GM10248 (cell line): ENCODE measurements at regions not wholly inside any gene's neighbourhood (a gene's known extent, or its start where the extent isn't known, plus 50 kb on each side); places are given as distances from the start of the nearest gene placed in this dataset.

Experiments used
- CTCF ChIA-PET: fragments of 300-600 bp; sonication (Branson Sonifier 250); formaldehyde crosslinking; extraction: SDS; loops from one replicate; lab custom pipeline; 2021; ENCODE audit warnings: antibody characterized with exemption; lab: Yijun Ruan, JAX
- POLR2A ChIA-PET: fragments of 350-650 bp; sonication (Branson Sonifier 250); formaldehyde crosslinking; extraction: SDS; loops from one replicate; lab custom pipeline; 2020; ENCODE audit warnings: antibody characterized with exemption; lab: Yijun Ruan, JAX
- DNase-seq: peaks from one replicate; pipeline ENCODE4 v3.0.0; 2012; ENCODE audit errors: extremely low spot score
- TF ChIP-seq, protein P1 (sequence below): IDR thresholded peaks from 2 replicates; pipeline ENCODE4 v1.5.1; 2012; ENCODE audit warnings: mild to moderate bottlenecking, low read depth; ENCODE audit errors: extremely low read depth, missing control alignments, control extremely low read depth

DNA sequence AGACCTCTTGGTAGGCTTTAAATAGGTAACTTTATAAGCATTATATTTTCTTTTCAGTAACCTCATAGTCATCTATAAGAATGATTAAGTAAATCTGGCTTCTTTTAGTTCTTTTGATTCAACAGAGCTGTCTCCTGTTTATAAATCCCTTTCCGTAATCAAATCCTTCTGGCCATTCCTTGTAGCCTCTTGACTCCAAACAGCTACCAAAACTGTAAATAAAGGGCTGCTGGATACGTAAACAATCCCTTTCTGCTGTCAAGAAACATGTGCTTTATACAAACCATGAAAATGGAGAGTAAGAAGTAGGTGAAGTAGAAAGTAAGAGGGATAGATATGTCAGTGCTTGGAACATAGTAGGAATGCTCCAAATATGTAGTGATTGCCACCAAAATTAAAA, 183.2 kb upstream of the CASK start:
- TF ChIP-seq, protein P1, sequence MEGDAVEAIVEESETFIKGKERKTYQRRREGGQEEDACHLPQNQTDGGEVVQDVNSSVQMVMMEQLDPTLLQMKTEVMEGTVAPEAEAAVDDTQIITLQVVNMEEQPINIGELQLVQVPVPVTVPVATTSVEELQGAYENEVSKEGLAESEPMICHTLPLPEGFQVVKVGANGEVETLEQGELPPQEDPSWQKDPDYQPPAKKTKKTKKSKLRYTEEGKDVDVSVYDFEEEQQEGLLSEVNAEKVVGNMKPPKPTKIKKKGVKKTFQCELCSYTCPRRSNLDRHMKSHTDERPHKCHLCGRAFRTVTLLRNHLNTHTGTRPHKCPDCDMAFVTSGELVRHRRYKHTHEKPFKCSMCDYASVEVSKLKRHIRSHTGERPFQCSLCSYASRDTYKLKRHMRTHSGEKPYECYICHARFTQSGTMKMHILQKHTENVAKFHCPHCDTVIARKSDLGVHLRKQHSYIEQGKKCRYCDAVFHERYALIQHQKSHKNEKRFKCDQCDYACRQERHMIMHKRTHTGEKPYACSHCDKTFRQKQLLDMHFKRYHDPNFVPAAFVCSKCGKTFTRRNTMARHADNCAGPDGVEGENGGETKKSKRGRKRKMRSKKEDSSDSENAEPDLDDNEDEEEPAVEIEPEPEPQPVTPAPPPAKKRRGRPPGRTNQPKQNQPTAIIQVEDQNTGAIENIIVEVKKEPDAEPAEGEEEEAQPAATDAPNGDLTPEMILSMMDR: no peak
- DNase-seq: no peak
- ChIA-PET CTCF (no interaction called here), POLR2A (no interaction called here)

DNA sequence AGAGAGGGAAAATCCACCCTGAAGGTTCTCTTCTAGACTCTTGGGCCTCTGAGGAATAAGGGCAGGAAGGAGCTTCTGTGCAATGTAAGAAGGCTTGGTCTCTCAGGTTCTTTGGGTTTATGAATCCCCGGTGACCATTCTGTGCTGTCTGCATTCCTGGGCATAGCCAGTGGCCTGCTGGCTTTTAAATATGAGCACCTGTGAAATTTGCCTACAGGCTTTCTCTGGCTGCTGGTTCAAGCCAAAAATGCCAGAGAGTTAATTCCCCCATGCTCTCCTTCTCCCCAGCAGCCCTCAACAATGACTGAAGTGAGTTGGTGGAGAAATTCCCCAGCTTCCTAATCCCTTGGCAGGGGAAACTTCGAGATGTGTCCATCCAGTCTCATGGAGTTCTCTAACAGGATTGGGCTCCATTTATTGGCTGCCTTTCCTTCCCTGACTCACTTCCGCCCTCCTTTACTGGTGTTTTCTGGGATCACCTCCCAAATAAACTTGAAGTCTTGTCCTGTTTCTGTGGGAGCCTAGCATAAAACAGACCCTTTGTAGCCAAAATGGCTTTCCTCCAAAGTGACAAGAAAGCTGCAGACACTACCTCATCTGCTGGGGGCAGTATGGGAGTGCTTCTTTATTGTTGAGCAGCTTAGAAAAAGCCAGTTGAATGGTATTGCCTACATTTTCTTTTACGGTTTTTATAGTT, 179.4 kb upstream of the CASK start:
- ChIA-PET CTCF (no interaction called here), POLR2A (no interaction called here)

DNA sequence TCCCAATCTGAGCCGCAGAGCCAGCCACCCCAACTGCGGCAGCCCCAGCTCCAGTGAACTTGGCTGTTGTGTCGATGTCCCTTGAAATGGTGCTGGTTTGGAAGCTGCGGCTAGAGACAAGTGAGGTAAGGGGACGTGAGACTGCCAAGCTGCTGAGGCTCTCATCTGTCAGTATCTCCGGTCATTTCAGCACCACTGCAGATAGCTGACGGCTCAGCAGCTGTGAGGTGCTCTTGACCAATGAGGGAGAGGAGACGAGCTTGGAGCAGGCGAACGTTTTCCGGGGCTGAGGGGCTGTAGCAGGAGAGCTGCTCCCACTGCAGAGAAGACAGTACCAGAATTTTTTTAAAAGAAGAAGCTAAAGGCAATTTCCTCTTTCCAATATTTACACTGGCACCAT, 175.5 kb upstream of the CASK start:
- POLR2A ChIA-PET: no interaction called here
- CTCF ChIA-PET: interaction anchor here (1.0 to 1.3 kb wide), 2 partner anchors 12 kb away, joined by 3 to 4 read pairs; no protein-coding TSS in a partner anchor
- DNase-seq: no peak
- TF ChIP-seq, protein P1: no peak

More for the DNA sequence above, 179.4 kb upstream of the CASK start:
- DNase-seq: no peak
- TF ChIP-seq, protein P1: no peak

DNA sequence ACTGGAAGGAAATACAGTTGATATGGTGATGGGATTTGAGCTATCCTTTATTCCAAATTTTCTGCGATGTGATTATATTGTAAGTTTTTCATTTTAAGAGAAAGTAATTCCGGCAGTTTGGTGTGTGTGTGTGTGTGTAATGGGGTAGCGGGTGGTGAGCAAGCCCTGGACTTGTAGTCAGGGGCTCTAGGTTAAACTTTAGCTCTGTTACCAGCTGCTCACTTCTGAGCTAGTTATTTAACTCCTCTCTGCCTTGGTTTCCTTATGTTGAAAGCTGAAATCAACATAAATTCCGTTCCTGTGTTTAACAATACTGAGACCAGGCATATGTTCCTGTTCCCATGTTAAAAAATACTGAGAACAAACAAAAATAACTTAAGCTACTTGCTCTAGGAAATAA, 174.1 kb upstream of the CASK start:
- TF ChIP-seq, protein P1: no peak
- POLR2A ChIA-PET: no interaction called here
- no peak for DNase-seq
- CTCF ChIA-PET: interaction anchor here (1.0 kb wide), 1 partner anchor 29 kb away, joined by 3 read pairs; no protein-coding TSS in a partner anchor

DNA sequence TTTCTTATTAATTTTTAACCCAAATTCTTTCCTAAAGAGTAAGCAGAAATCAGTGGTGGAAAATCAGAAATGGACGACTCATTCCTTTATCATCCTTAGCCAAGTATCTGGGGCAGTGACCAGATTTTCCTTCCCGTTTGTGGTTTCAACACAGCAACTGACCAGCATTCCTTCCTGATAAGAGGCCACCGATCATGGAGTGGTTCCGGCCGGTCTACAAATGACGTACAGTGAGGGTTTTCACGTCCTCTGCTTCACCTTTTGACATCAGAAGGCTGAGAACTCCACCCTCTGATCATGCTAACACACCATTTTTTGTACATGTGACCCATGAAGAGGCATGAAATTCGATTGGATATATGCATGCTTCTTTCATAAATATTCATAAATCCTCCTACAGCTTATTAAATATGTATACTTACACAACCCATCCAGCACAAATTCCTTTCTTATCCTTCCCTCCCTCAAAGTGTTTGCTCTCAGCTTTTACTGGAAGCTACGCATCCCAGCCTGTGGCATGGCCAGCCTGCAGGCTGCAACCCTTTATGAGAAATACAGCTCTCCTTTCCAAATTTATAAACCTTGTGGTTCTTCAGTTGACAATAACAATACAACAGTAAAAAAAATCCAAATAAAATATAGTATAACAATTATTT, 173.0 kb upstream of the CASK start:
- ChIA-PET POLR2A (no interaction called here), CTCF (no interaction called here)
- DNase-seq: no peak
- TF ChIP-seq, protein P1: no peak

DNA sequence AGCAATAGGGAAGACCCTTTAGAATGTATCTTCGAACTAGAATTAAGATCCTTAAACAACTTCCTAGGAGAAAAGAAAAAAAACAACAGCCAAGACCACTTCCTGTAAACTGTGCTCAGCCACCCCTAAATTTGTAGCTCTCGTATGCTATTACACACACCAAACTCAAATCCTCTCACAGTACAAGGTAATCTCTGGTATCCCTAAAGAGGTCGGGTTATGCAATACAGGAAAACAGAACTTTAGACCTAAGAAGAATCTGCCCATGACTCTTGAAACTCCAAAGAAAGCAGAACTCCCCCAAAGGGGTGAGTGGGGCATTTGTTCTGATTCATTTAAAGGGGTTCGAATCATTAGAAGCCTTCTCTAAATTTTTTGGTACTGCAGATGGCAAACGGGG, 170.9 kb upstream of the CASK start:
- no peak for DNase-seq
- TF ChIP-seq, protein P1: no peak
- POLR2A ChIA-PET: no interaction called here
- CTCF ChIA-PET: interaction anchor here (1.3 kb wide), 1 partner anchor 21 kb away, joined by 3 read pairs; no protein-coding TSS in a partner anchor
